Neural cell (in vitro differentiated cells): ENCODE measurements at regions not wholly inside any gene's neighbourhood (a gene's known extent, or its start where the extent isn't known, plus 50 kb on each side); places are given as distances from the start of the nearest gene placed in this dataset.

Source experiments
- H2AFZ ChIP-seq: fragments of 200-600, 300-800 bp; sonication (generic), shearing (Covaris generic); 2 replicates; pipeline ENCODE4 v1.6.0; 2014; ENCODE audit warnings: low read depth, mild to moderate bottlenecking, antibody characterized with exemption, low read length, moderate library complexity
- H3F3A ChIP-seq: fragments of 200-600 bp; shearing (Covaris generic); 2 replicates; pipeline ENCODE4 v1.6.1; 2016; ENCODE audit warnings: mild to moderate bottlenecking, moderate library complexity, mixed read lengths, antibody characterized with exemption, low read length; ENCODE audit not compliant: insufficient read depth, poor library complexity, severe bottlenecking
- H3K27ac ChIP-seq: fragments of 200-600, 300-800 bp; sonication (generic), shearing (Covaris generic); 2 replicates; pipeline ENCODE4 v1.5.1; 2014; ENCODE audit warnings: mild to moderate bottlenecking, low read length, moderate library complexity
- H3K27me3 ChIP-seq: fragments of 300-800, 200-600 bp; sonication (generic), shearing (Covaris generic); 2 replicates; pipeline ENCODE4 v1.6.0; 2014; ENCODE audit warnings: mild to moderate bottlenecking, low read depth, low read length, moderate library complexity; ENCODE audit not compliant: insufficient read depth
- H3K36me3 ChIP-seq: fragments of 300-800, 200-600 bp; sonication (generic), shearing (Covaris generic); 2 replicates; pipeline ENCODE4 v1.5.1; 2014; ENCODE audit warnings: mild to moderate bottlenecking, antibody characterized with exemption, low read length, moderate library complexity; ENCODE audit not compliant: insufficient read depth
- H3K4me2 ChIP-seq: fragments of 300-800, 200-600 bp; sonication (generic), shearing (Covaris generic); 2 replicates; pipeline ENCODE4 v1.6.0; 2014; ENCODE audit warnings: mild to moderate bottlenecking, low read length
- H3K4me3 ChIP-seq: fragments of 300-800, 200-600 bp; sonication (generic), shearing (Covaris generic); 2 replicates; pipeline ENCODE4 v1.5.1; 2014; ENCODE audit warnings: mild to moderate bottlenecking, low read length, moderate library complexity
- H3K79me2 ChIP-seq: fragments of 200-600 bp; shearing (Covaris generic); replicated peaks from 2 replicates; pipeline ENCODE4 v1.6.0; 2014; ENCODE audit warnings: mild to moderate bottlenecking, low read length, moderate library complexity; ENCODE audit not compliant: insufficient read depth
- H3K9ac ChIP-seq: fragments of 300-800, 200-600 bp; sonication (generic), shearing (Covaris generic); 2 replicates; pipeline ENCODE4 v1.6.1; 2016; ENCODE audit warnings: mild to moderate bottlenecking, low read length, mixed read lengths
- H3K9me2 ChIP-seq: fragments of 200-600 bp; shearing (Covaris generic); 2 replicates; pipeline ENCODE4 v1.6.1; 2016; ENCODE audit warnings: mild to moderate bottlenecking, low read length, mixed read lengths; ENCODE audit not compliant: insufficient read depth
- H3K9me3 ChIP-seq: fragments of 200-600, 300-800 bp; sonication (generic), shearing (Covaris generic); 2 replicates; pipeline ENCODE4 v1.6.1; 2016; ENCODE audit warnings: mild to moderate bottlenecking, mixed run types, low read length, moderate library complexity, mixed read lengths
- H4K20me1 ChIP-seq: fragments of 200-600 bp; shearing (Covaris generic); 2 replicates; pipeline ENCODE4 v1.6.1; 2016; ENCODE audit warnings: mild to moderate bottlenecking, mixed run types; ENCODE audit not compliant: insufficient read depth
- EP300 ChIP-seq: fragments of 450-650 bp; conservative IDR thresholded peaks from 2 replicates; pipeline ENCODE4 v1.6.1; 2014; ENCODE audit warnings: antibody characterized with exemption, mild to moderate bottlenecking, moderate library complexity; ENCODE audit not compliant: poor library complexity, severe bottlenecking
- EZH2 ChIP-seq: fragments of 200-600, 300-800 bp; shearing (Covaris generic), sonication (generic); IDR thresholded peaks from 2 replicates; pipeline ENCODE4 v1.6.1; 2014; ENCODE audit warnings: antibody characterized with exemption, low read length, borderline replicate concordance, mild to moderate bottlenecking; ENCODE audit not compliant: insufficient read depth, poor library complexity, severe bottlenecking
- MXI1 ChIP-seq: fragments of 450-650 bp; conservative IDR thresholded peaks from 2 replicates; pipeline ENCODE4 v1.6.1; 2014; ENCODE audit warnings: antibody characterized with exemption, mild to moderate bottlenecking; ENCODE audit not compliant: poor library complexity, severe bottlenecking
- POLR2AphosphoS5 ChIP-seq: IDR thresholded peaks from 2 replicates; pipeline ENCODE4 v1.6.1; 2012
- RAD21 ChIP-seq: fragments of 450-650 bp; conservative IDR thresholded peaks from 2 replicates; pipeline ENCODE4 v1.6.1; 2014; ENCODE audit warnings: antibody characterized with exemption, mild to moderate bottlenecking, moderate library complexity
- SMC3 ChIP-seq: fragments of 450-650 bp; conservative IDR thresholded peaks from 2 replicates; pipeline ENCODE4 v1.6.1; 2014; ENCODE audit warnings: antibody characterized with exemption, mild to moderate bottlenecking, moderate library complexity; ENCODE audit not compliant: poor library complexity
- TAF1 ChIP-seq: IDR thresholded peaks from 2 replicates; pipeline ENCODE4 v1.6.1; 2012; ENCODE audit warnings: low read depth
- TF ChIP-seq, protein P1 (sequence below): IDR thresholded peaks from 2 replicates; pipeline ENCODE4 v1.6.1; 2012; ENCODE audit warnings: borderline replicate concordance
- TF ChIP-seq, protein P2 (sequence below): fragments of 450-650 bp; IDR thresholded peaks from 2 replicates; pipeline ENCODE4 v1.5.1; 2014; ENCODE audit warnings: antibody characterized with exemption, mild to moderate bottlenecking, moderate library complexity; ENCODE audit not compliant: poor library complexity, severe bottlenecking

DNA sequence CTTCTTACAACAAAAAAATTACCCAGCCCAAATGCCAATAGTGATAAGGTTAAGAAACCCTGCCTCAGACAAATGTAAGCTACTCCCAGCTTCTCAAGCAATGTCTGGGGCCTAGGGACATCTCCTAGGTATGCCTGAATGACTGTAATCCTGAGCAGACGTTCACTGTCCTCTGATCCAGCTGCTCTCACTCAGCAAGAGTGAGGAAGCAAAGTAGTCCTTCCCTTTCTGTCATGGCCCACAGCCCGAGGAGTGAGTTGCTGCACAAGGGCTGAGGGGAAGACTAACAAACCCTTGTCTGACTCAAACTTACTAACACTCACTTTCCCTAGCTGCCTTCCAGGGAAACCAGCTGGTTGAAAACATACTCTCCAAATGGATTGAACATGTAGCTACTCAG is 124.9 kb upstream of the TNFSF4 start:
- no peaks in the 10 kb centered on the region for H3K9me3 ChIP-seq
- H3K36me3 ChIP-seq = no peaks in the 10 kb centered on the region
- H3K4me2 ChIP-seq = no peak overlapping the region
- no peaks in the 10 kb centered on the region for H3F3A ChIP-seq
- no peaks in the 10 kb centered on the region for H3K27me3 ChIP-seq
- no peaks in the 10 kb centered on the region for H4K20me1 ChIP-seq
- H2AFZ ChIP-seq = no peak overlapping the region
- H3K9me2 ChIP-seq = no peaks in the 10 kb centered on the region
- H3K27ac ChIP-seq = no peak overlapping the region
- no peaks in the 10 kb centered on the region for H3K79me2 ChIP-seq
- H3K4me3 ChIP-seq = no peak overlapping the region
- TF ChIP-seq EP300 (no peak), MXI1 (no peak), POLR2AphosphoS5 (no peak), RAD21 (no peak), EZH2 (no peak), TAF1 (no peak), SMC3 (no peak)
- TF ChIP-seq, protein P1, sequence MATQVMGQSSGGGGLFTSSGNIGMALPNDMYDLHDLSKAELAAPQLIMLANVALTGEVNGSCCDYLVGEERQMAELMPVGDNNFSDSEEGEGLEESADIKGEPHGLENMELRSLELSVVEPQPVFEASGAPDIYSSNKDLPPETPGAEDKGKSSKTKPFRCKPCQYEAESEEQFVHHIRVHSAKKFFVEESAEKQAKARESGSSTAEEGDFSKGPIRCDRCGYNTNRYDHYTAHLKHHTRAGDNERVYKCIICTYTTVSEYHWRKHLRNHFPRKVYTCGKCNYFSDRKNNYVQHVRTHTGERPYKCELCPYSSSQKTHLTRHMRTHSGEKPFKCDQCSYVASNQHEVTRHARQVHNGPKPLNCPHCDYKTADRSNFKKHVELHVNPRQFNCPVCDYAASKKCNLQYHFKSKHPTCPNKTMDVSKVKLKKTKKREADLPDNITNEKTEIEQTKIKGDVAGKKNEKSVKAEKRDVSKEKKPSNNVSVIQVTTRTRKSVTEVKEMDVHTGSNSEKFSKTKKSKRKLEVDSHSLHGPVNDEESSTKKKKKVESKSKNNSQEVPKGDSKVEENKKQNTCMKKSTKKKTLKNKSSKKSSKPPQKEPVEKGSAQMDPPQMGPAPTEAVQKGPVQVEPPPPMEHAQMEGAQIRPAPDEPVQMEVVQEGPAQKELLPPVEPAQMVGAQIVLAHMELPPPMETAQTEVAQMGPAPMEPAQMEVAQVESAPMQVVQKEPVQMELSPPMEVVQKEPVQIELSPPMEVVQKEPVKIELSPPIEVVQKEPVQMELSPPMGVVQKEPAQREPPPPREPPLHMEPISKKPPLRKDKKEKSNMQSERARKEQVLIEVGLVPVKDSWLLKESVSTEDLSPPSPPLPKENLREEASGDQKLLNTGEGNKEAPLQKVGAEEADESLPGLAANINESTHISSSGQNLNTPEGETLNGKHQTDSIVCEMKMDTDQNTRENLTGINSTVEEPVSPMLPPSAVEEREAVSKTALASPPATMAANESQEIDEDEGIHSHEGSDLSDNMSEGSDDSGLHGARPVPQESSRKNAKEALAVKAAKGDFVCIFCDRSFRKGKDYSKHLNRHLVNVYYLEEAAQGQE = no peak
- TF ChIP-seq, protein P2, sequence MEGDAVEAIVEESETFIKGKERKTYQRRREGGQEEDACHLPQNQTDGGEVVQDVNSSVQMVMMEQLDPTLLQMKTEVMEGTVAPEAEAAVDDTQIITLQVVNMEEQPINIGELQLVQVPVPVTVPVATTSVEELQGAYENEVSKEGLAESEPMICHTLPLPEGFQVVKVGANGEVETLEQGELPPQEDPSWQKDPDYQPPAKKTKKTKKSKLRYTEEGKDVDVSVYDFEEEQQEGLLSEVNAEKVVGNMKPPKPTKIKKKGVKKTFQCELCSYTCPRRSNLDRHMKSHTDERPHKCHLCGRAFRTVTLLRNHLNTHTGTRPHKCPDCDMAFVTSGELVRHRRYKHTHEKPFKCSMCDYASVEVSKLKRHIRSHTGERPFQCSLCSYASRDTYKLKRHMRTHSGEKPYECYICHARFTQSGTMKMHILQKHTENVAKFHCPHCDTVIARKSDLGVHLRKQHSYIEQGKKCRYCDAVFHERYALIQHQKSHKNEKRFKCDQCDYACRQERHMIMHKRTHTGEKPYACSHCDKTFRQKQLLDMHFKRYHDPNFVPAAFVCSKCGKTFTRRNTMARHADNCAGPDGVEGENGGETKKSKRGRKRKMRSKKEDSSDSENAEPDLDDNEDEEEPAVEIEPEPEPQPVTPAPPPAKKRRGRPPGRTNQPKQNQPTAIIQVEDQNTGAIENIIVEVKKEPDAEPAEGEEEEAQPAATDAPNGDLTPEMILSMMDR = no peak
- no peak overlapping the region for H3K9ac ChIP-seq

DNA sequence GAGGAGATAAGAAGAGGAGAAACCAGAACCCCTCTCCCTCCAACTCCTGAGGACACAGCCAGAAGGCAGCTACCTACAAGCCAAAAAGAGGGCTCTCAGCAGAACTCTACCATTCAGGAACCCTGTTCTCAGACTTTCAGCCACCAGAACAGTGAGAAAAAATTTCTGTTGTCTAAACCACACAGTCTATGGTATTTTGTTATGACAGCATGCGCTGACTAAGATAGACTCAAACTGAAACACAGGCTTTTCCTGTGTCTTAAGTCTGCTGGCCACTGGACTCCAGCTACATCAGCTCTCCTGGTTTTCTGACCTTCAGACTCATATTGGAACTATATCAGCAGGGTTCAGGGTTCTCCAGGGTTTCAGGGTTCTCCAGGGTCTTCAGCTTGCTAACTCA is 126.5 kb upstream of the TNFSF4 start:
- H3K79me2 ChIP-seq = no peaks in the 10 kb centered on the region
- H3K9me3 ChIP-seq = no peaks in the 10 kb centered on the region
- no peak overlapping the region for H3K9ac ChIP-seq
- H3K27me3 ChIP-seq = no peaks in the 10 kb centered on the region
- TF ChIP-seq TAF1 (no peak), POLR2AphosphoS5 (no peak), EZH2 (no peak), RAD21 (no peak), MXI1 (no peak), SMC3 (no peak), EP300 (no peak)
- TF ChIP-seq, protein P1 = no peak
- TF ChIP-seq, protein P2 = no peak
- H3K4me3 ChIP-seq = no peak overlapping the region
- H2AFZ ChIP-seq = no peak overlapping the region
- no peaks in the 10 kb centered on the region for H3F3A ChIP-seq
- no peak overlapping the region for H3K4me2 ChIP-seq
- no peaks in the 10 kb centered on the region for H3K9me2 ChIP-seq
- H3K36me3 ChIP-seq = no peaks in the 10 kb centered on the region
- H4K20me1 ChIP-seq = no peaks in the 10 kb centered on the region
- H3K27ac ChIP-seq = no peak overlapping the region
